ENCODE measurements at regions not wholly inside any gene's neighbourhood (a gene's known extent, or its start where the extent isn't known, plus 50 kb on each side); places are given as distances from the start of the nearest gene placed in this dataset.

GRCh38 chr7:96920064-96920463, 85.3 kb upstream of the DLX6 start:
- H3K27me3 ChIP-seq (ENCODE audit: insufficient read depth, low read length) = no peaks in the 10 kb centered on the region
- H3K9me3 ChIP-seq (ENCODE audit: control insufficient read depth, low read depth, low read length) = no peaks in the 10 kb centered on the region
- H3K4ac ChIP-seq (ENCODE audit: low read depth, low read length) = no peak overlapping the region
- no peak overlapping the region for H2BK12ac ChIP-seq (ENCODE audit: insufficient read length, low read depth, low read length)
- no peak overlapping the region for H3K56ac ChIP-seq (ENCODE audit: insufficient read length, low read depth, low read length)
- no peak overlapping the region for H3K27ac ChIP-seq (ENCODE audit: insufficient read length, low read depth, low read length)
- Mint-ChIP-seq H3K9me3 (peaks cover 0 to 2% of the 10 kb centered on the region in 2 experiments; a peak in 1 of 5 replicates), H3K27ac (no peak overlapping the region), H3K4me1 (peaks cover 17 to 19% of the 10 kb centered on the region in 2 experiments), H3K36me3 (ENCODE audit: insufficient read depth in 1 of 3, low read depth in 3 of 3) (0 out of 7 replicates have a peak, but pooled peaks cover 0 to 4% (median 0%) of the 10 kb centered on the region in 3 experiments), H3K27me3 (ENCODE audit: low read depth) (peaks cover 6% of the 10 kb centered on the region), H3K4me3 (no peak overlapping the region)
- no peak for TF ChIP-seq CTCF (conservative IDR thresholded peaks at IDR 0.05)
- no peak overlapping the region for H3K14ac ChIP-seq (ENCODE audit: insufficient read depth, low read length)
- no peak overlapping the region for H2BK5ac ChIP-seq (ENCODE audit: insufficient read length, low read length)
- H3T11ph ChIP-seq (ENCODE audit: low read length) = no peak overlapping the region
- H3K4me1 ChIP-seq (ENCODE audit: insufficient read depth, low read length) = peaks cover 3% of the 10 kb centered on the region; the same call in 1 of the 2 replicates
- H3K18ac ChIP-seq (ENCODE audit: insufficient read length, low read depth, low read length) = no peak overlapping the region
- H3K23me2 ChIP-seq (ENCODE audit: insufficient read length, low read depth, low read length, poor library complexity, severe bottlenecking) = no peaks in the 10 kb centered on the region
- H2BK120ac ChIP-seq (ENCODE audit: low read depth, low read length, poor library complexity, severe bottlenecking) = no peak overlapping the region
- H3K9ac ChIP-seq (ENCODE audit: extremely low read depth, insufficient read length, low read length) = no peak overlapping the region
- no peak overlapping the region for H3K23ac ChIP-seq (ENCODE audit: insufficient read length, low read depth, low read length)
- H4K8ac ChIP-seq (replicated peaks; ENCODE audit: insufficient read length, low read depth, low read length) = no peak overlapping the region
- H4K5ac ChIP-seq (ENCODE audit: insufficient read length, low read depth, low read length) = no peak overlapping the region
- no peak overlapping the region for H2AK5ac ChIP-seq (ENCODE audit: insufficient read length, low read length)
- no peak overlapping the region for H2BK15ac ChIP-seq (ENCODE audit: low read depth, low read length)
- no peaks in the 10 kb centered on the region for H3K79me2 ChIP-seq (ENCODE audit: insufficient read depth, low read length)
- no peak overlapping the region for H2AFZ ChIP-seq (ENCODE audit: low read length)
- no peak overlapping the region for H3K4me2 ChIP-seq (ENCODE audit: insufficient read depth, insufficient read length, low read length)
- H4K20me1 ChIP-seq (ENCODE audit: control insufficient read depth, insufficient read depth, insufficient read length) = no peaks in the 10 kb centered on the region
- no peak overlapping the region for H4K91ac ChIP-seq (ENCODE audit: insufficient read length, low read depth, low read length)
- no peak overlapping the region for H2BK20ac ChIP-seq (ENCODE audit: low read depth, low read length, poor library complexity, severe bottlenecking)
- no peaks in the 10 kb centered on the region for H3K79me1 ChIP-seq (ENCODE audit: insufficient read depth, low read depth, low read length, poor library complexity, severe bottlenecking)
- DNase-seq = no peak
